B cell (primary cell): ENCODE measurements at regions not wholly inside any gene's neighbourhood (a gene's known extent, or its start where the extent isn't known, plus 50 kb on each side); places are given as distances from the start of the nearest gene placed in this dataset.

Experiments used
- CTCF ChIP-seq: fragments of 200-600 bp; IDR thresholded peaks from one replicate; pipeline ENCODE4 v1.8.0; 2022; ENCODE audit warnings: antibody characterized with exemption, mild to moderate bottlenecking
- EZH2 ChIP-seq: IDR thresholded peaks from 2 replicates; pipeline ENCODE4 v1.6.1; 2012; ENCODE audit warnings: borderline replicate concordance, low read depth, mild to moderate bottlenecking, moderate library complexity, low read length; ENCODE audit not compliant: insufficient read depth, poor library complexity, severe bottlenecking

GRCh38 chr1:244291236-244292201 is 160.2 kb downstream of the ADSS2 start:
- TF ChIP-seq EZH2 (no peak), CTCF (no peak)
